ENCODE measurements at regions not wholly inside any gene's neighbourhood (a gene's known extent, or its start where the extent isn't known, plus 50 kb on each side); places are given as distances from the start of the nearest gene placed in this dataset.

DNA sequence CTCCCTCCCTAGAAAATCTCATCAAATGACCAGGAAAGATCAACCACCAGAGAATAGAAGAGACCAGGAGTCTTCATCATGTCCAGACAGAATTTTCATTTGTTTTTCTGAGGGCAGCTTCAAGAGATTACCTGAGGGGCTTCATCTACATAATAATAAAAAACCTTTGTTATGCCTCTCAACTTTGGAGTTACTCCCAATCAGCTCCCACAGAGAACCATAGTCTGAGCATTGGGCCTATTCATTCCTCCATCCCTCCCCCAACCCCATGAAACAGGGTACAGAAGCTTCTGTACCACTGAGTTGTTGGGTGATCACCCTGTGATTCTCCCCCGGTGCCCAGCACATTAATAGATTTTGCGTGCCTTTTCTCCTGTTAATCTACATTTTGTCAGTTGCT lies 53.3 kb upstream of the PRRC2C start:
- TF ChIP-seq, protein P1, sequence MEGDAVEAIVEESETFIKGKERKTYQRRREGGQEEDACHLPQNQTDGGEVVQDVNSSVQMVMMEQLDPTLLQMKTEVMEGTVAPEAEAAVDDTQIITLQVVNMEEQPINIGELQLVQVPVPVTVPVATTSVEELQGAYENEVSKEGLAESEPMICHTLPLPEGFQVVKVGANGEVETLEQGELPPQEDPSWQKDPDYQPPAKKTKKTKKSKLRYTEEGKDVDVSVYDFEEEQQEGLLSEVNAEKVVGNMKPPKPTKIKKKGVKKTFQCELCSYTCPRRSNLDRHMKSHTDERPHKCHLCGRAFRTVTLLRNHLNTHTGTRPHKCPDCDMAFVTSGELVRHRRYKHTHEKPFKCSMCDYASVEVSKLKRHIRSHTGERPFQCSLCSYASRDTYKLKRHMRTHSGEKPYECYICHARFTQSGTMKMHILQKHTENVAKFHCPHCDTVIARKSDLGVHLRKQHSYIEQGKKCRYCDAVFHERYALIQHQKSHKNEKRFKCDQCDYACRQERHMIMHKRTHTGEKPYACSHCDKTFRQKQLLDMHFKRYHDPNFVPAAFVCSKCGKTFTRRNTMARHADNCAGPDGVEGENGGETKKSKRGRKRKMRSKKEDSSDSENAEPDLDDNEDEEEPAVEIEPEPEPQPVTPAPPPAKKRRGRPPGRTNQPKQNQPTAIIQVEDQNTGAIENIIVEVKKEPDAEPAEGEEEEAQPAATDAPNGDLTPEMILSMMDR (IDR thresholded peaks at IDR 0.05; ENCODE audit: insufficient read depth, low read length, poor library complexity, severe bottlenecking) = no peak
- H3K27me3 ChIP-seq (ENCODE audit: control insufficient read depth, insufficient read depth, low read length) = no peaks in the 10 kb centered on the region
- DNase-seq (ENCODE audit: low read depth) = no peak
- no peaks in the 10 kb centered on the region for H3K36me3 ChIP-seq (ENCODE audit: control insufficient read depth, insufficient read depth, low read length)
- no peak overlapping the region for H3K4me3 ChIP-seq (ENCODE audit: low read depth, low read length)

DNA sequence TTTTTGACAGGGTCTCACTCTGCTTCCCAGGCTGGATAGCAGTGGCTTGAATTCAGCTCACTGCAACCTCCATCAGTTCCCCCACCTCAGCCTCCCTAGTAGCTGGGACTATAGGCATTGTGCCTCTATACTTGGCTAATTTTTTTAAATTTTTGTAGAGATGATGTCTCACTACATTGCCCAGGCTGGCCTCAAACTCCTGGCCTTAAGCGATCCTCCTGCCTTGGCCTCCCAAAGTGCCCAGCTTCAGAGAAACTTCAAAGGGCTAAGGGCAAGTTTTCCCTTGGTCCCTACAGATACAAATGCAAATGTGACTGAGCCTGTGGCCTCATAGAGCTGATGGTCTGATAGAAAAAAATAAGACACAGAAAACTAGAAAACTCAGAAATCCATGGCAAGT lies 52.9 kb upstream of the PRRC2C start:
- Histone ChIP-seq H3K27me3 (ENCODE audit: control insufficient read depth, insufficient read depth, low read length) (no peaks in the 10 kb centered on the region), H3K4me3 (ENCODE audit: low read depth, low read length) (no peak overlapping the region), H3K36me3 (ENCODE audit: control insufficient read depth, insufficient read depth, low read length) (no peaks in the 10 kb centered on the region)
- TF ChIP-seq, protein P1 (IDR thresholded peaks at IDR 0.05; ENCODE audit: insufficient read depth, low read length, poor library complexity, severe bottlenecking) = no peak
- DNase-seq (ENCODE audit: low read depth) = no peak

DNA sequence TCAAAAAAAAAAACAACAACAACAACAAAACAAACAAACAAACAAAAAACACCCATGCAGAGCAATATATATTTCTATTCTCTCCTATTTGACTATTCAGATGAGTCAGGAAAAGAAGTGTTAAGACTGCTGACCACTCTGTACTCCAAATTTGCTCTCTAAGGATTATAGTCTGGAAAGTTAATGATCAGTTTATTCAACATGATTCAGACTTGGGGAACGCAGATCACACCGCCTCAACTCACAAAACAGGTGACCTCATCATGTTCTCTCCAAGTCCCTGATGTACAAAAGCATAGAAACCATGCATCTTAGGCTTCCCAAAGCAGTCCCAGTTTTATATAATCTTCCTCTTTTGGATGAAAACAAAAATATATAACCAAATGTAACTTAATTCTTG lies 51.9 kb upstream of the PRRC2C start:
- no peaks in the 10 kb centered on the region for H3K36me3 ChIP-seq (ENCODE audit: control insufficient read depth, insufficient read depth, low read length)
- H3K4me3 ChIP-seq (ENCODE audit: low read depth, low read length) = no peak overlapping the region
- H3K27me3 ChIP-seq (ENCODE audit: control insufficient read depth, insufficient read depth, low read length) = no peaks in the 10 kb centered on the region
- DNase-seq (ENCODE audit: low read depth) = peak; percentile 85
- TF ChIP-seq, protein P1 (IDR thresholded peaks at IDR 0.05; ENCODE audit: insufficient read depth, low read length, poor library complexity, severe bottlenecking) = no peak

DNA sequence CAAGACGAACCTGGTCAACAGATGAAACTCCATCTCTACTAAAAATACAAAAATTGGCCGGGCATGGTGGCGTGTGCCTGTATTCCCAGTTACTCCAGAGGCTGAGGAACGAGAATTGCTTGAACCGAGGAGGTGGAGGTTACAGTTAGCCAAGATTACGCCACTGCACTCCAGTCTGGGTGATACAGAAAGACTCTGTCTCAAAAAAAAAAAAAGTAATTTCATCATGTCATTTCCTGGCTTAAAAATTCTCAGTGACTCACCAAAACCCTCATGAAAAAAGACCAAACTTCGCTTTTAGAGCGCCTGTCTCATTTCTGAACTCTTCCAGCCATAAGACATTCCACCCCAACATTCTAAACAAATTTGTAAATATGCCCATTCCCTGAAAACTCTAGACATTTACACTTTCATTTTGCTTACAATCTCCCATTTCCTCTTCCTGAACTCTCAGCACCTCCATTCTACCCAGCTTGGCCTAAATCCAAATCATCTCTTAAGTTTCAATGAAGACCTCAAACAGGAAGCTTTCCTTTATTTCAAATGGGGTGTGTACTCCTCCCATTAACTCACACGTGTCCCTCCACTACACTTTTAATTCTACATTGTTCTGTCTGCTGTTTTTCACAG lies 50.5 kb upstream of the PRRC2C start:
- H3K4me3 ChIP-seq (ENCODE audit: low read depth, low read length) = no peak overlapping the region
- DNase-seq (ENCODE audit: low read depth) = no peak
- TF ChIP-seq, protein P1 (IDR thresholded peaks at IDR 0.05; ENCODE audit: insufficient read depth, low read length, poor library complexity, severe bottlenecking) = no peak
- H3K27me3 ChIP-seq (ENCODE audit: control insufficient read depth, insufficient read depth, low read length) = no peaks in the 10 kb centered on the region
- no peaks in the 10 kb centered on the region for H3K36me3 ChIP-seq (ENCODE audit: control insufficient read depth, insufficient read depth, low read length)

Data from kidney epithelial cell (primary cell).